GM19438 (cell line): ENCODE measurements at regions not wholly inside any gene's neighbourhood (a gene's known extent, or its start where the extent isn't known, plus 50 kb on each side); places are given as distances from the start of the nearest gene placed in this dataset.
"Not testable (repeated sequence)": the region's sequence is repeated elsewhere in the genome, so short reads cannot be mapped to it uniquely, and the experiment has no call there.

Experiments
- ATAC-seq: cut with Tn5 transposase; IDR thresholded peaks from one replicate; pipeline ENCODE4 v1.9.1; 2021; ENCODE audit warnings: low read depth; ENCODE audit not compliant: unreplicated experiment

- ATAC-seq: not testable (repeated sequence)
These were observed 258.2 kb downstream of the GALC start for GRCh38 chr14:87734577-87735360.

- ATAC-seq: not testable (repeated sequence)
These were observed 259.9 kb downstream of the GALC start for GRCh38 chr14:87733115-87733514.

GRCh38 chr14:87732562-87732961, 260.4 kb downstream of the GALC start:
- no peak for ATAC-seq

GRCh38 chr14:87725318-87725717, 267.7 kb downstream of the GALC start:
- ATAC-seq: no peak

GRCh38 chr14:87712396-87713090, 280.4 kb downstream of the GALC start:
- ATAC-seq: no peak

GRCh38 chr14:87705439-87705896, 287.5 kb downstream of the GALC start:
- no peak for ATAC-seq

GRCh38 chr14:87698481-87698880, 294.5 kb downstream of the GALC start:
- ATAC-seq: no peak

- ATAC-seq: no peak
These were observed 296.5 kb downstream of the GALC start for GRCh38 chr14:87696485-87696884.

GRCh38 chr14:87691042-87691881, 301.7 kb downstream of the GALC start:
- ATAC-seq: no peak

GRCh38 chr14:87690076-87690613, 302.8 kb downstream of the GALC start:
- ATAC-seq: no peak

- no peak for ATAC-seq
These were observed 304.5 kb downstream of the GALC start for GRCh38 chr14:87688524-87688923.

GRCh38 chr14:87687420-87687819, 305.6 kb downstream of the GALC start:
- ATAC-seq: no peak

GRCh38 chr14:87686746-87687145, 306.2 kb downstream of the GALC start:
- no peak for ATAC-seq

- ATAC-seq: no peak
These were observed 313.1 kb downstream of the GALC start for GRCh38 chr14:87679866-87680265.

- no peak for ATAC-seq
These were observed 314.4 kb downstream of the GALC start for GRCh38 chr14:87678624-87679023.

- no peak for ATAC-seq
These were observed 316.1 kb downstream of the GALC start for GRCh38 chr14:87676814-87677437.

- no peak for ATAC-seq
These were observed 325.3 kb downstream of the GALC start for GRCh38 chr14:87667659-87668058.

- ATAC-seq: no peak
These were observed 336.7 kb downstream of the GALC start for GRCh38 chr14:87656315-87656714.

GRCh38 chr14:87652278-87652677, 340.7 kb downstream of the GALC start:
- no peak for ATAC-seq

GRCh38 chr14:87644689-87645088, 348.3 kb downstream of the GALC start:
- ATAC-seq: no peak
